ENCODE measurements at regions not wholly inside any gene's neighbourhood (a gene's known extent, or its start where the extent isn't known, plus 50 kb on each side); places are given as distances from the start of the nearest gene placed in this dataset.

GRCh38 chr2:226618875-226619605, 180.6 kb downstream of the IRS1 start:
- WGBS, 2 donors = 42 to 62% methylated on average over 2 of the region's 2 CpGs
- no peak overlapping the region for H3K9ac ChIP-seq (ENCODE audit: insufficient read depth in 1 of 2, low read length in 2 of 2)
- no peaks in the 10 kb centered on the region for H3K27me3 ChIP-seq (ENCODE audit: control insufficient read depth in 3 of 3, insufficient read depth in 3 of 3, low read length in 2 of 3)
- peaks cover 0 to 20% (median 5%) of the 10 kb centered on the region in 5 donors for H3K4me1 ChIP-seq (ENCODE audit: control insufficient read depth in 5 of 5, insufficient read depth in 5 of 5, low read length in 5 of 5)
- no peak overlapping the region for H3K4me3 ChIP-seq
- no peaks in the 10 kb centered on the region for H3K36me3 ChIP-seq (ENCODE audit: control insufficient read depth in 4 of 4, insufficient read depth in 4 of 4, low read length in 4 of 4)
- peaks cover 0 to 3% (median 1%) of the 10 kb centered on the region in 4 donors for H3K9me3 ChIP-seq (ENCODE audit: control insufficient read depth in 4 of 4, insufficient read depth in 3 of 4, low read length in 3 of 4)
- no peak for TF ChIP-seq CTCF (IDR thresholded peaks at IDR 0.05; ENCODE audit: control extremely low read depth, extremely low read depth)
- no peak overlapping the region for H3K27ac ChIP-seq (ENCODE audit: low read depth in 1 of 2, low read length in 1 of 2)
- ATAC-seq (ENCODE audit: insufficient read depth, low FRiP score) = no peak
- peak in 2 of 3 donors; percentile 97 to 98 for DNase-seq

GRCh38 chr2:226618544-226618874, 181.1 kb downstream of the IRS1 start:
- Histone ChIP-seq H3K4me3 (no peak overlapping the region), H3K36me3 (ENCODE audit: control insufficient read depth in 4 of 4, insufficient read depth in 4 of 4, low read length in 4 of 4) (no peaks in the 10 kb centered on the region), H3K9me3 (ENCODE audit: control insufficient read depth in 4 of 4, insufficient read depth in 3 of 4, low read length in 3 of 4) (peaks cover 0 to 3% (median 1%) of the 10 kb centered on the region in 4 donors), H3K27me3 (ENCODE audit: control insufficient read depth in 3 of 3, insufficient read depth in 3 of 3, low read length in 2 of 3) (no peaks in the 10 kb centered on the region), H3K9ac (ENCODE audit: insufficient read depth in 1 of 2, low read length in 2 of 2) (no peak overlapping the region), H3K27ac (ENCODE audit: low read depth in 1 of 2, low read length in 1 of 2) (no peak overlapping the region), H3K4me1 (ENCODE audit: control insufficient read depth in 5 of 5, insufficient read depth in 5 of 5, low read length in 5 of 5) (peaks cover 0 to 15% (median 4%) of the 10 kb centered on the region in 5 donors)
- ATAC-seq (ENCODE audit: insufficient read depth, low FRiP score) (no peak), DNase-seq (no peak)
- WGBS, 2 donors = 58 to 79% methylated on average over 6 of the region's 6 CpGs
- no peak for TF ChIP-seq CTCF (IDR thresholded peaks at IDR 0.05; ENCODE audit: control extremely low read depth, extremely low read depth)

- Histone ChIP-seq H3K27me3 (ENCODE audit: control insufficient read depth in 3 of 3, insufficient read depth in 3 of 3, low read length in 2 of 3) (no peaks in the 10 kb centered on the region), H3K27ac (ENCODE audit: low read depth in 1 of 2, low read length in 1 of 2) (no peak overlapping the region), H3K4me1 (ENCODE audit: control insufficient read depth in 5 of 5, insufficient read depth in 5 of 5, low read length in 5 of 5) (peaks cover 0 to 11% (median 0%) of the 10 kb centered on the region in 5 donors), H3K9ac (ENCODE audit: insufficient read depth in 1 of 2, low read length in 2 of 2) (no peak overlapping the region), H3K36me3 (ENCODE audit: control insufficient read depth in 4 of 4, insufficient read depth in 4 of 4, low read length in 4 of 4) (no peaks in the 10 kb centered on the region), H3K4me3 (no peak overlapping the region), H3K9me3 (ENCODE audit: control insufficient read depth in 4 of 4, insufficient read depth in 3 of 4, low read length in 3 of 4) (peaks cover 0 to 3% (median 1%) of the 10 kb centered on the region in 4 donors)
- TF ChIP-seq CTCF (IDR thresholded peaks at IDR 0.05; ENCODE audit: control extremely low read depth, extremely low read depth) = no peak
- DNase-seq = no peak
- no peak for ATAC-seq (ENCODE audit: insufficient read depth, low FRiP score)
- 86 to 87% methylated on average over 2 of the region's 2 CpGs for WGBS, 2 donors
These were observed 183.7 kb downstream of the IRS1 start for GRCh38 chr2:226615891-226616290.

GRCh38 chr2:226611944-226612318, 187.7 kb downstream of the IRS1 start:
- 87 to 91% methylated on average over 3 of the region's 3 CpGs for WGBS, 2 donors
- H3K9ac ChIP-seq (ENCODE audit: insufficient read depth in 1 of 2, low read length in 2 of 2) = no peak overlapping the region
- TF ChIP-seq CTCF (IDR thresholded peaks at IDR 0.05; ENCODE audit: control extremely low read depth, extremely low read depth) = no peak
- H3K4me1 ChIP-seq (ENCODE audit: control insufficient read depth in 5 of 5, insufficient read depth in 5 of 5, low read length in 5 of 5) = no peaks in the 10 kb centered on the region
- H3K36me3 ChIP-seq (ENCODE audit: control insufficient read depth in 4 of 4, insufficient read depth in 4 of 4, low read length in 4 of 4) = no peaks in the 10 kb centered on the region
- no peaks in the 10 kb centered on the region for H3K9me3 ChIP-seq (ENCODE audit: control insufficient read depth in 4 of 4, insufficient read depth in 3 of 4, low read length in 3 of 4)
- H3K27me3 ChIP-seq (ENCODE audit: control insufficient read depth in 3 of 3, insufficient read depth in 3 of 3, low read length in 2 of 3) = no peaks in the 10 kb centered on the region
- no peak overlapping the region for H3K4me3 ChIP-seq
- H3K27ac ChIP-seq (ENCODE audit: low read depth in 1 of 2, low read length in 1 of 2) = no peak overlapping the region
- no peak for ATAC-seq (ENCODE audit: insufficient read depth, low FRiP score)
- DNase-seq = no peak

All from lung (tissue), 11 donors.